IMR-90 (cell line): ENCODE measurements at regions not wholly inside any gene's neighbourhood (a gene's known extent, or its start where the extent isn't known, plus 50 kb on each side); places are given as distances from the start of the nearest gene placed in this dataset.

ENCODE experiments used
- ATAC-seq: fragments of 200-7000 bp; cut with Tn5 transposase; 2 replicates; pipeline ENCODE4 v1.9.1; 2020; ENCODE audit warnings: low read depth, mild to moderate bottlenecking, moderate library complexity
- BruUV-seq: library from RNA; stranded (reverse); fragments of 400-500 nt; replicated peaks from 2 replicates; lab custom pipeline; 2021; lab: Mats Ljungman, UMichigan
- CTCF ChIA-PET: fragments of 300-600 bp; formaldehyde crosslinking; extraction: SDS; loops from one replicate; lab custom pipeline; 2021; ENCODE audit warnings: antibody characterized with exemption; lab: Yijun Ruan, JAX
- POLR2A ChIA-PET: fragments of 300-600 bp; sonication (Branson Sonifier 250); formaldehyde crosslinking; loops from one replicate; lab custom pipeline; 2022; ENCODE audit warnings: antibody characterized with exemption; ENCODE audit not compliant: unreplicated experiment; lab: Charles Lee
- DNase-seq: peaks from one replicate; pipeline ENCODE4 v3.0.0; 2013
- H2AFZ ChIP-seq: replicated peaks from 2 replicates; pipeline ENCODE3; 2013; ENCODE audit warnings: low read length, mild to moderate bottlenecking; ENCODE audit not compliant: poor library complexity
- H2AK5ac ChIP-seq: 2 replicates; pipeline ENCODE4 v1.6.1; 2013; ENCODE audit warnings: low read depth, low read length, inconsistent platforms
- H2AK9ac ChIP-seq: replicated peaks from 2 replicates; pipeline ENCODE3; 2013; ENCODE audit warnings: mild to moderate bottlenecking, low read depth, low read length, moderate library complexity; ENCODE audit not compliant: poor library complexity
- H2BK120ac ChIP-seq: 2 replicates; pipeline ENCODE4 v1.6.1; 2013; ENCODE audit warnings: low read depth, low read length, inconsistent platforms
- H2BK15ac ChIP-seq: 3 replicates; pipeline ENCODE4 v1.6.1; 2013; ENCODE audit warnings: low read depth, low read length, inconsistent platforms
- H2BK20ac ChIP-seq: 2 replicates; pipeline ENCODE4 v1.6.1; 2013; ENCODE audit warnings: low read depth, mild to moderate bottlenecking, inconsistent platforms, low read length, moderate library complexity
- H2BK5ac ChIP-seq: 2 replicates; pipeline ENCODE4 v1.6.1; 2013; ENCODE audit warnings: mild to moderate bottlenecking, low read depth, low read length, inconsistent platforms; ENCODE audit not compliant: poor library complexity, severe bottlenecking
- H3K14ac ChIP-seq: replicated peaks from 2 replicates; pipeline ENCODE4 v1.6.1; 2013; ENCODE audit warnings: low read depth, low read length, inconsistent platforms
- H3K18ac ChIP-seq: 2 replicates; pipeline ENCODE4 v1.6.1; 2013; ENCODE audit warnings: low read depth, low read length, control low read depth
- H3K23ac ChIP-seq: 2 replicates; pipeline ENCODE4 v1.6.1; 2013; ENCODE audit warnings: low read depth, low read length, inconsistent platforms
- H3K27ac ChIP-seq: 2 replicates; pipeline ENCODE4 v1.5.1; 2013; ENCODE audit warnings: mild to moderate bottlenecking, control low read depth, low read length; ENCODE audit not compliant: insufficient read depth
- H3K27me3 ChIP-seq: 2 replicates; pipeline ENCODE4 v1.6.1; 2013; ENCODE audit warnings: low read length; ENCODE audit not compliant: control insufficient read depth, insufficient read depth
- H3K36me3 ChIP-seq: 2 replicates; pipeline ENCODE4 v1.6.1; 2013; ENCODE audit warnings: low read length, mixed read lengths; ENCODE audit not compliant: control insufficient read depth, insufficient read depth
- H3K4ac ChIP-seq: 2 replicates; pipeline ENCODE4 v1.6.1; 2013; ENCODE audit warnings: low read depth, low read length, inconsistent platforms
- H3K4me1 ChIP-seq: 2 replicates; pipeline ENCODE4 v1.6.1; 2013; ENCODE audit warnings: low read length, mixed read lengths; ENCODE audit not compliant: control insufficient read depth, insufficient read depth
- H3K4me2 ChIP-seq: 2 replicates; pipeline ENCODE4 v1.6.1; 2013; ENCODE audit warnings: low read depth, mild to moderate bottlenecking, control low read depth, low read length, moderate library complexity
- H3K4me3 ChIP-seq: 2 replicates; pipeline ENCODE4 v1.5.1; 2013; ENCODE audit warnings: low read depth, mild to moderate bottlenecking, control low read depth, low read length, moderate library complexity; ENCODE audit not compliant: insufficient read depth
- H3K56ac ChIP-seq: 2 replicates; pipeline ENCODE4 v1.6.1; 2013; ENCODE audit warnings: low read length, inconsistent platforms; ENCODE audit not compliant: insufficient read depth; ENCODE audit errors: extremely low read depth
- H3K79me1 ChIP-seq, 2 experiments: 2 replicates each; pipeline ENCODE4 v1.6.1; 2013; ENCODE audit warnings: low read length in 2 of 2, inconsistent platforms in 1 of 2, low read depth in 1 of 2
- H3K9ac ChIP-seq: 2 replicates; pipeline ENCODE4 v1.6.1; 2013; ENCODE audit warnings: low read depth, low read length, control low read depth
- H3K9me1 ChIP-seq: 2 replicates; pipeline ENCODE4 v1.6.1; 2013; ENCODE audit warnings: low read length, inconsistent platforms; ENCODE audit not compliant: insufficient read depth
- H3K9me3 ChIP-seq: 2 replicates; pipeline ENCODE4 v1.6.1; 2013; ENCODE audit warnings: low read length; ENCODE audit not compliant: control insufficient read depth, insufficient read depth
- H4K20me1 ChIP-seq: 2 replicates; pipeline ENCODE4 v1.6.1; 2013; ENCODE audit warnings: low read length, inconsistent platforms; ENCODE audit not compliant: insufficient read depth
- H4K5ac ChIP-seq: 2 replicates; pipeline ENCODE4 v1.6.1; 2013; ENCODE audit warnings: mild to moderate bottlenecking, low read depth, low read length, control low read depth
- H4K8ac ChIP-seq, 2 experiments: 2 replicates each; pipeline ENCODE4 v1.6.1; 2013; ENCODE audit warnings: low read depth in 2 of 2, low read length in 2 of 2, control low read depth in 1 of 2, inconsistent platforms in 1 of 2
- H4K91ac ChIP-seq: 2 replicates; pipeline ENCODE4 v1.6.1; 2013; ENCODE audit warnings: low read depth, low read length, inconsistent platforms; ENCODE audit not compliant: insufficient read depth
- BHLHE40 ChIP-seq: fragments of 150-350 bp; IDR thresholded peaks from 2 replicates; pipeline ENCODE4 v1.6.1; 2016; ENCODE audit warnings: mild to moderate bottlenecking, low read depth, low read length
- CEBPB ChIP-seq: IDR thresholded peaks from 2 replicates; pipeline ENCODE4 v1.6.1; 2012; ENCODE audit warnings: low read depth, low read length, improper control_type of control experiment
- CHD1 ChIP-seq: IDR thresholded peaks from 2 replicates; pipeline ENCODE4 v1.6.1; 2012; ENCODE audit warnings: low read depth, low read length, improper control_type of control experiment
- FOS ChIP-seq: fragments of 150-350 bp; IDR thresholded peaks from 2 replicates; pipeline ENCODE4 v1.6.1; 2016; ENCODE audit warnings: low read depth, low read length
- MAFK ChIP-seq: IDR thresholded peaks from 2 replicates; pipeline ENCODE4 v1.6.1; 2012; ENCODE audit warnings: low read depth, low read length, improper control_type of control experiment
- MAZ ChIP-seq: IDR thresholded peaks from 2 replicates; pipeline ENCODE4 v1.6.1; 2012; ENCODE audit warnings: low read depth, mild to moderate bottlenecking, low read length, improper control_type of control experiment, moderate library complexity, borderline replicate concordance
- NFE2L2 ChIP-seq: fragments of 150-350 bp; IDR thresholded peaks from 2 replicates; pipeline ENCODE4 v1.6.1; 2016; ENCODE audit warnings: low read depth, mild to moderate bottlenecking, low read length
- RCOR1 ChIP-seq: IDR thresholded peaks from 2 replicates; pipeline ENCODE4 v1.6.1; 2012; ENCODE audit warnings: mild to moderate bottlenecking, low read length, improper control_type of control experiment; ENCODE audit not compliant: insufficient replicate concordance
- RFX5 ChIP-seq: IDR thresholded peaks from 2 replicates; pipeline ENCODE4 v1.8.0; 2012; ENCODE audit warnings: low read depth, mild to moderate bottlenecking, low read length, moderate library complexity
- WGBS, 2 experiments: methylation state at CpG; one replicate each; pipeline versions ENCODE4 v1.1.5 to v1.1.7; 2013; ENCODE audit warnings: missing lambda C conversion rate in 2 of 2; ENCODE audit not compliant: insufficient read length in 1 of 2; ENCODE audit errors: extremely low coverage in 2 of 2; 5-methylcytosine and 5-hydroxymethylcytosine counted together
- dilution Hi-C: fragments of 300-500 bp; cut with HindIII; formaldehyde crosslinking; loops from one replicate; pipeline ENCODE4 v1.14.3; 2018; ENCODE audit warnings: low sequenced_read_pairs; ENCODE audit not compliant: unreplicated experiment
- in situ Hi-C: fragments of 300-500 bp; cut with MboI; formaldehyde crosslinking; loops from 3 replicates; pipeline ENCODE4 v1.14.3; 2019; ENCODE audit warnings: low sequenced_read_pairs, inconsistent platforms, mixed read lengths
- intact Hi-C: fragments of 100-400 bp; cut with micrococcal nuclease; formaldehyde crosslinking; loops from 2 replicates; pipeline ENCODE4 v1.10.0; 2022
- TF ChIP-seq, protein P1 (sequence below): fragments of 150-350 bp; IDR thresholded peaks from 2 replicates; pipeline ENCODE4 v1.6.1; 2017; ENCODE audit warnings: mild to moderate bottlenecking, antibody characterized with exemption, low read length, low read depth
- TF ChIP-seq, protein P2 (sequence below): fragments of 150-350 bp; IDR thresholded peaks from 2 replicates; pipeline ENCODE4 v1.6.1; 2016; ENCODE audit warnings: low read depth, mild to moderate bottlenecking, low read length, moderate library complexity, borderline replicate concordance

GRCh38 chr4:141497627-141498026 is 138.8 kb upstream of the IL15 start:
- CTCF ChIA-PET: interaction anchor here (0.7 kb wide), 1 partner anchor 12 kb away, joined by 3 read pairs; no protein-coding TSS in a partner anchor
- no peak overlapping the region for H3K18ac ChIP-seq
- no peak overlapping the region for H2AK5ac ChIP-seq
- no peak overlapping the region for H4K8ac ChIP-seq
- no peak overlapping the region for H3K4me3 ChIP-seq
- no TSS peak for BruUV-seq
- H4K91ac ChIP-seq: no peak overlapping the region
- TF ChIP-seq MAFK (no peak), RFX5 (no peak), CHD1 (no peak), MAZ (no peak), RCOR1 (no peak), NFE2L2 (no peak), FOS (no peak), CEBPB (no peak), BHLHE40 (no peak)
- TF ChIP-seq, protein P1, sequence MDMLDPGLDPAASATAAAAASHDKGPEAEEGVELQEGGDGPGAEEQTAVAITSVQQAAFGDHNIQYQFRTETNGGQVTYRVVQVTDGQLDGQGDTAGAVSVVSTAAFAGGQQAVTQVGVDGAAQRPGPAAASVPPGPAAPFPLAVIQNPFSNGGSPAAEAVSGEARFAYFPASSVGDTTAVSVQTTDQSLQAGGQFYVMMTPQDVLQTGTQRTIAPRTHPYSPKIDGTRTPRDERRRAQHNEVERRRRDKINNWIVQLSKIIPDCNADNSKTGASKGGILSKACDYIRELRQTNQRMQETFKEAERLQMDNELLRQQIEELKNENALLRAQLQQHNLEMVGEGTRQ: no peak
- TF ChIP-seq, protein P2, sequence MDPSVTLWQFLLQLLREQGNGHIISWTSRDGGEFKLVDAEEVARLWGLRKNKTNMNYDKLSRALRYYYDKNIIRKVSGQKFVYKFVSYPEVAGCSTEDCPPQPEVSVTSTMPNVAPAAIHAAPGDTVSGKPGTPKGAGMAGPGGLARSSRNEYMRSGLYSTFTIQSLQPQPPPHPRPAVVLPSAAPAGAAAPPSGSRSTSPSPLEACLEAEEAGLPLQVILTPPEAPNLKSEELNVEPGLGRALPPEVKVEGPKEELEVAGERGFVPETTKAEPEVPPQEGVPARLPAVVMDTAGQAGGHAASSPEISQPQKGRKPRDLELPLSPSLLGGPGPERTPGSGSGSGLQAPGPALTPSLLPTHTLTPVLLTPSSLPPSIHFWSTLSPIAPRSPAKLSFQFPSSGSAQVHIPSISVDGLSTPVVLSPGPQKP: no peak
- DNase-seq: no peak
- no peaks in the 10 kb centered on the region for H4K20me1 ChIP-seq
- no peak overlapping the region for H3K9ac ChIP-seq
- no peak overlapping the region for H2AFZ ChIP-seq
- H3K79me1 ChIP-seq: no peaks in the 10 kb centered on the region
- H2BK15ac ChIP-seq: no peak overlapping the region
- no peaks in the 10 kb centered on the region for H3K27me3 ChIP-seq
- no peak overlapping the region for H2BK120ac ChIP-seq
- no peak overlapping the region for H3K4me2 ChIP-seq
- no peak for ATAC-seq
- no peak overlapping the region for H3K56ac ChIP-seq
- no peaks in the 10 kb centered on the region for H3K9me1 ChIP-seq
- H3K9me3 ChIP-seq: no peaks in the 10 kb centered on the region
- intact Hi-C loops: no loop called here
- no peak overlapping the region for H4K5ac ChIP-seq
- H3K23ac ChIP-seq: no peak overlapping the region
- H2BK5ac ChIP-seq: no peak overlapping the region
- H2AK9ac ChIP-seq: no peak overlapping the region
- H2BK20ac ChIP-seq: no peak overlapping the region
- H3K36me3 ChIP-seq: no peaks in the 10 kb centered on the region
- H3K14ac ChIP-seq: no peak overlapping the region
- in situ Hi-C loops: no loop called here
- H3K4ac ChIP-seq: no peak overlapping the region
- no CpG with 5 or more reads among the region's 1 CpG for WGBS, 2 experiments
- POLR2A ChIA-PET: no interaction called here
- no peaks in the 10 kb centered on the region for H3K4me1 ChIP-seq
- dilution Hi-C loops: no loop called here
- no peak overlapping the region for H3K27ac ChIP-seq
